GM10248 (cell line): ENCODE measurements at regions not wholly inside any gene's neighbourhood (a gene's known extent, or its start where the extent isn't known, plus 50 kb on each side); places are given as distances from the start of the nearest gene placed in this dataset.

Source experiments
- CTCF ChIA-PET: fragments of 300-600 bp; sonication (Branson Sonifier 250); formaldehyde crosslinking; extraction: SDS; loops from one replicate; lab custom pipeline; 2021; ENCODE audit warnings: antibody characterized with exemption; lab: Yijun Ruan, JAX
- POLR2A ChIA-PET: fragments of 350-650 bp; sonication (Branson Sonifier 250); formaldehyde crosslinking; extraction: SDS; loops from one replicate; lab custom pipeline; 2020; ENCODE audit warnings: antibody characterized with exemption; lab: Yijun Ruan, JAX
- DNase-seq: peaks from one replicate; pipeline ENCODE4 v3.0.0; 2012; ENCODE audit errors: extremely low spot score
- CTCF ChIP-seq: IDR thresholded peaks from 2 replicates; pipeline ENCODE4 v1.5.1; 2012; ENCODE audit warnings: mild to moderate bottlenecking, low read depth; ENCODE audit errors: extremely low read depth, missing control alignments, control extremely low read depth

GRCh38 chr20:20897145-20897544, 184.7 kb upstream of the RALGAPA2 start:
- no peak for TF ChIP-seq CTCF
- no peak for DNase-seq
- ChIA-PET CTCF (interaction anchor here (1.1 to 2.3 kb wide), 2 partner anchors 11 to 37 kb away, joined by 5 read pairs; no protein-coding TSS in a partner anchor), POLR2A (no interaction called here)

- no peak for DNase-seq
- POLR2A ChIA-PET = no interaction called here
- no peak for TF ChIP-seq CTCF
- CTCF ChIA-PET = interaction anchor here (1.1 kb wide), 1 partner anchor 36 kb away, joined by 5 read pairs; no protein-coding TSS in a partner anchor
These were observed 184.2 kb upstream of the RALGAPA2 start for GRCh38 chr20:20896606-20897005.

- ChIA-PET POLR2A (no interaction called here), CTCF (no interaction called here)
- TF ChIP-seq CTCF = no peak
- no peak for DNase-seq
These were observed 183.1 kb upstream of the RALGAPA2 start for GRCh38 chr20:20895537-20895936.

- TF ChIP-seq CTCF = no peak
- ChIA-PET CTCF (no interaction called here), POLR2A (no interaction called here)
- DNase-seq = no peak
These were observed 182.3 kb upstream of the RALGAPA2 start for GRCh38 chr20:20894753-20895152.

GRCh38 chr20:20894280-20894679, 181.8 kb upstream of the RALGAPA2 start:
- TF ChIP-seq CTCF = no peak
- ChIA-PET POLR2A (no interaction called here), CTCF (interaction anchor here (1.3 to 1.5 kb wide), 2 partner anchors 11 to 18 kb away, joined by 4 read pairs; no protein-coding TSS in a partner anchor)
- no peak for DNase-seq

- ChIA-PET POLR2A (no interaction called here), CTCF (interaction anchor here (1.0 kb wide), 2 partner anchors 9 to 344 kb away, joined by 3 read pairs; no protein-coding TSS in a partner anchor)
- TF ChIP-seq CTCF = no peak
- DNase-seq = no peak
These were observed 179.9 kb upstream of the RALGAPA2 start for GRCh38 chr20:20892328-20892727.
